SK-N-SH treated with all-trans-retinoic acid at 6 μM for 48 hours (cell line): ENCODE measurements at regions not wholly inside any gene's neighbourhood (a gene's known extent, or its start where the extent isn't known, plus 50 kb on each side); places are given as distances from the start of the nearest gene placed in this dataset.

Experiments used
- ATAC-seq: fragments of 200-7000 bp; cut with Tn5 transposase; 3 replicates; pipeline ENCODE4 v1.9.1; 2020; ENCODE audit warnings: mild to moderate bottlenecking, moderate library complexity
- ARNTL ChIP-seq: fragments of 450-650 bp; formaldehyde crosslinking; IDR thresholded peaks from 2 replicates; pipeline ENCODE4 v1.5.0; 2020; ENCODE audit warnings: low read depth, mild to moderate bottlenecking, moderate library complexity, borderline replicate concordance
- BACH2 ChIP-seq: fragments of 250-450 bp; sonication (Bioruptor Pico); IDR thresholded peaks from 2 replicates; pipeline ENCODE4 v1.9.0; 2021; ENCODE audit warnings: mild to moderate bottlenecking, borderline replicate concordance
- CREB5 ChIP-seq: fragments of 250-450 bp; sonication (Bioruptor Pico); IDR thresholded peaks from 2 replicates; pipeline ENCODE4 v1.5.1; 2020; ENCODE audit warnings: low read depth, mild to moderate bottlenecking, moderate library complexity
- CSDC2 ChIP-seq: fragments of 250-450 bp; sonication (Bioruptor Pico); IDR thresholded peaks from 2 replicates; pipeline ENCODE4 v1.5.0; 2020; ENCODE audit warnings: mild to moderate bottlenecking, moderate library complexity
- CSRNP3 ChIP-seq: fragments of 250-450 bp; sonication (Bioruptor Pico); IDR thresholded peaks from 2 replicates; pipeline ENCODE4 v1.5.1; 2021; ENCODE audit warnings: mild to moderate bottlenecking, moderate library complexity
- ESRRG ChIP-seq: fragments of 250-450 bp; sonication (Bioruptor Pico); IDR thresholded peaks from 2 replicates; pipeline ENCODE4 v1.6.1; 2021; ENCODE audit warnings: mild to moderate bottlenecking
- GLIS3 ChIP-seq: fragments of 250-450 bp; sonication (Bioruptor Pico); IDR thresholded peaks from 2 replicates; pipeline ENCODE4 v1.5.0; 2020; ENCODE audit warnings: mild to moderate bottlenecking, moderate library complexity
- OSR1 ChIP-seq: fragments of 250-450 bp; sonication (Bioruptor Pico); IDR thresholded peaks from 2 replicates; pipeline ENCODE4 v1.8.0; 2022; ENCODE audit warnings: moderate library complexity, mild to moderate bottlenecking, inconsistent platforms
- PATZ1 ChIP-seq: fragments of 250-450 bp; sonication (Bioruptor Pico); IDR thresholded peaks from 2 replicates; pipeline ENCODE4 v1.8.0; 2020; ENCODE audit warnings: mild to moderate bottlenecking, moderate library complexity, borderline replicate concordance
- POU6F1 ChIP-seq: fragments of 250-450 bp; sonication (Bioruptor Pico); IDR thresholded peaks from 2 replicates; pipeline ENCODE4 v1.8.0; 2021; ENCODE audit warnings: low read depth, mild to moderate bottlenecking, moderate library complexity, borderline replicate concordance
- PPARA ChIP-seq: fragments of 250-450 bp; sonication (Bioruptor Pico); IDR thresholded peaks from 2 replicates; pipeline ENCODE4 v1.5.0; 2020; ENCODE audit warnings: mild to moderate bottlenecking, borderline replicate concordance
- RARB ChIP-seq: fragments of 250-450 bp; sonication (Bioruptor Pico); IDR thresholded peaks from 2 replicates; pipeline ENCODE4 v1.8.0; 2021; ENCODE audit warnings: mild to moderate bottlenecking, moderate library complexity
- SNAI2 ChIP-seq: fragments of 250-450 bp; sonication (Bioruptor Pico); IDR thresholded peaks from 2 replicates; pipeline ENCODE4 v1.5.0; 2020; ENCODE audit warnings: mild to moderate bottlenecking, moderate library complexity
- TCF4 ChIP-seq: fragments of 250-450 bp; sonication (Bioruptor Pico); IDR thresholded peaks from 2 replicates; pipeline ENCODE4 v1.8.0; 2021; ENCODE audit warnings: mild to moderate bottlenecking, moderate library complexity, borderline replicate concordance
- TOX ChIP-seq: fragments of 250-450 bp; sonication (Bioruptor Pico); IDR thresholded peaks from 2 replicates; pipeline ENCODE4 v1.8.0; 2021; ENCODE audit warnings: mild to moderate bottlenecking, moderate library complexity, borderline replicate concordance
- TSHZ2 ChIP-seq: fragments of 250-450 bp; sonication (Bioruptor Pico); IDR thresholded peaks from 2 replicates; pipeline ENCODE4 v1.5.0; 2020; ENCODE audit warnings: mild to moderate bottlenecking, moderate library complexity
- ZC3H10 ChIP-seq: fragments of 250-450 bp; sonication (Bioruptor Pico); IDR thresholded peaks from 2 replicates; pipeline ENCODE4 v1.5.1; 2021; ENCODE audit warnings: mild to moderate bottlenecking, moderate library complexity
- ZFP3 ChIP-seq: fragments of 250-450 bp; sonication (Bioruptor Pico); IDR thresholded peaks from 2 replicates; pipeline ENCODE4 v1.5.0; 2020; ENCODE audit warnings: mild to moderate bottlenecking, moderate library complexity
- ZFP30 ChIP-seq: fragments of 450-650 bp; formaldehyde crosslinking; IDR thresholded peaks from 2 replicates; pipeline ENCODE4 v1.5.0; 2022; ENCODE audit warnings: mild to moderate bottlenecking, moderate library complexity
- ZNF565 ChIP-seq: fragments of 450-650 bp; formaldehyde crosslinking; conservative IDR thresholded peaks from 2 replicates; pipeline ENCODE4 v1.5.0; 2020; ENCODE audit warnings: low read depth, mild to moderate bottlenecking, moderate library complexity
- ZNF70 ChIP-seq: fragments of 450-650 bp; formaldehyde crosslinking; IDR thresholded peaks from 2 replicates; pipeline ENCODE4 v1.5.0; 2020; ENCODE audit warnings: mild to moderate bottlenecking, moderate library complexity

- TF ChIP-seq ZFP3 (no peak), SNAI2 (no peak)
Observed at GRCh38 chr9:7508516-7508915, 291.1 kb downstream of the DMAC1 start (continued).

GRCh38 chr9:7507566-7508270 lies 291.9 kb downstream of the DMAC1 start:
- ATAC-seq = no peak
- TF ChIP-seq ZFP3 (no peak), ESRRG (CRISPR knock-in tag) (no peak), GLIS3 (CRISPR knock-in tag) (no peak), SNAI2 (no peak), OSR1 (CRISPR knock-in tag) (no peak), ZFP30 (no peak), PPARA (CRISPR knock-in tag) (no peak), ARNTL (CRISPR knock-in tag) (no peak), ZC3H10 (no peak), BACH2 (CRISPR knock-in tag) (no peak), RARB (CRISPR knock-in tag) (no peak), CSDC2 (no peak)
- TF ChIP-seq, all 23 proteins: peak for 0

- TF ChIP-seq ZFP3 (no peak), CREB5 (CRISPR knock-in tag) (no peak), TCF4 (CRISPR knock-in tag) (no peak), OSR1 (CRISPR knock-in tag) (no peak), ESRRG (CRISPR knock-in tag) (no peak), ZNF565 (CRISPR knock-in tag) (no peak), TSHZ2 (no peak), TOX (CRISPR knock-in tag) (no peak), PPARA (CRISPR knock-in tag) (no peak), POU6F1 (CRISPR knock-in tag) (no peak), ZNF70 (CRISPR knock-in tag) (no peak), PATZ1 (CRISPR knock-in tag) (no peak), ZC3H10 (no peak), CSRNP3 (no peak), BACH2 (CRISPR knock-in tag) (no peak), ARNTL (CRISPR knock-in tag) (no peak)
- no peak for ATAC-seq
Observed at GRCh38 chr9:7507026-7507425, 292.6 kb downstream of the DMAC1 start.
